GM23338 (cell line): ENCODE measurements at regions not wholly inside any gene's neighbourhood (a gene's known extent, or its start where the extent isn't known, plus 50 kb on each side); places are given as distances from the start of the nearest gene placed in this dataset.

ENCODE experiments used
- ATAC-seq: fragments of 200-7000 bp; cut with Tn5 transposase; 3 replicates; pipeline ENCODE4 v1.9.1; 2020
- DNase-seq: peaks from one replicate; pipeline ENCODE4 v3.0.0-alpha.2; 2015; ENCODE audit warnings: low spot score
- H2AFZ ChIP-seq: fragments of 200-600 bp; sonication (generic); 2 replicates; pipeline ENCODE4 v1.8.0; 2016; ENCODE audit warnings: antibody characterized with exemption, mild to moderate bottlenecking, moderate library complexity
- H3F3A ChIP-seq: fragments of 200-600 bp; sonication (generic); replicated peaks from 2 replicates; pipeline ENCODE4 v1.8.0; 2017; ENCODE audit warnings: antibody characterized with exemption, mixed run types, low read depth
- H3K27ac ChIP-seq: fragments of 200-600 bp; sonication (generic); 2 replicates; pipeline ENCODE4 v1.6.1; 2016; ENCODE audit warnings: low read depth
- H3K27me3 ChIP-seq: fragments of 200-600 bp; sonication (generic); 2 replicates; pipeline ENCODE4 v1.8.0; 2016; ENCODE audit warnings: mild to moderate bottlenecking, mixed run types, moderate library complexity; ENCODE audit not compliant: insufficient read depth
- H3K36me3 ChIP-seq: fragments of 200-600 bp; sonication (generic); 2 replicates; pipeline ENCODE4 v1.8.0; 2016; ENCODE audit warnings: mild to moderate bottlenecking; ENCODE audit not compliant: insufficient read depth
- H3K4me1 ChIP-seq: fragments of 200-600 bp; sonication (generic); 2 replicates; pipeline ENCODE4 v1.8.0; 2016; ENCODE audit warnings: mild to moderate bottlenecking, moderate library complexity; ENCODE audit not compliant: insufficient read depth
- H3K4me2 ChIP-seq: fragments of 200-600 bp; sonication (generic); 2 replicates; pipeline ENCODE4 v1.7.1; 2017; ENCODE audit warnings: mixed run types
- H3K4me3 ChIP-seq: fragments of 200-600 bp; sonication (generic); 2 replicates; pipeline ENCODE4 v1.6.1; 2016; ENCODE audit warnings: mixed run types
- H3K79me2 ChIP-seq: fragments of 200-600 bp; sonication (generic); replicated peaks from 2 replicates; pipeline ENCODE4 v1.8.0; 2017; ENCODE audit warnings: mild to moderate bottlenecking; ENCODE audit not compliant: insufficient read depth
- H3K9me2 ChIP-seq: fragments of 200-600 bp; sonication (generic); 2 replicates; pipeline ENCODE4 v1.8.0; 2017; ENCODE audit not compliant: insufficient read depth
- H4K20me1 ChIP-seq: fragments of 200-600 bp; sonication (generic); replicated peaks from 2 replicates; pipeline ENCODE4 v1.8.0; 2017; ENCODE audit warnings: mild to moderate bottlenecking; ENCODE audit not compliant: insufficient read depth
- H3K27ac Mint-ChIP-seq: 2 replicates; pipeline ENCODE4 v1.8.0; 2020; ENCODE audit warnings: inconsistent platforms, mild to moderate bottlenecking, moderate library complexity, mixed read lengths
- H3K27me3 Mint-ChIP-seq: 3 replicates; pipeline ENCODE4 v1.8.0; 2022; ENCODE audit warnings: low read depth, mild to moderate bottlenecking, moderate library complexity, mixed read lengths, inconsistent platforms; ENCODE audit not compliant: insufficient read depth, poor library complexity
- H3K36me3 Mint-ChIP-seq: 3 replicates; pipeline ENCODE4 v1.8.0; 2021; ENCODE audit warnings: low read depth, mild to moderate bottlenecking, inconsistent platforms, moderate library complexity, mixed read lengths
- H3K4me1 Mint-ChIP-seq: 3 replicates; pipeline ENCODE4 v1.8.0; 2020; ENCODE audit warnings: mild to moderate bottlenecking, inconsistent platforms, mixed read lengths
- H3K4me3 Mint-ChIP-seq: 3 replicates; pipeline ENCODE4 v1.8.0; 2021; ENCODE audit warnings: moderate library complexity, mild to moderate bottlenecking, inconsistent platforms, mixed read lengths
- H3K9me3 Mint-ChIP-seq: 3 replicates; pipeline ENCODE4 v1.8.0; 2020; ENCODE audit warnings: moderate library complexity, mild to moderate bottlenecking, inconsistent platforms, mixed read lengths
- CREB1 ChIP-seq: fragments of 250-450 bp; sonication (Bioruptor Pico); IDR thresholded peaks from 2 replicates; pipeline ENCODE4 v1.5.0; 2020; ENCODE audit warnings: low read depth, mild to moderate bottlenecking, moderate library complexity
- EZH2 ChIP-seq: fragments of 200-600 bp; sonication (generic); IDR thresholded peaks from one replicate; pipeline ENCODE4 v1.8.0; 2017; ENCODE audit warnings: antibody characterized with exemption, mild to moderate bottlenecking, low read depth; ENCODE audit not compliant: unreplicated experiment
- EZH2phosphoT487 ChIP-seq: fragments of 200-600 bp; sonication (generic); IDR thresholded peaks from one replicate; pipeline ENCODE4 v1.8.1; 2018; ENCODE audit warnings: antibody characterized with exemption; ENCODE audit not compliant: unreplicated experiment
- JUNB ChIP-seq: IDR thresholded peaks from one replicate; pipeline ENCODE4 v1.6.1; 2016; ENCODE audit warnings: antibody characterized with exemption; ENCODE audit not compliant: unreplicated experiment
- NANOG ChIP-seq: IDR thresholded peaks from 2 replicates; pipeline ENCODE4 v1.6.1; 2016; ENCODE audit warnings: antibody characterized with exemption, borderline replicate concordance
- POLR2AphosphoS5 ChIP-seq: IDR thresholded peaks from 2 replicates; pipeline ENCODE4 v1.6.1; 2016; ENCODE audit warnings: antibody characterized with exemption, low read depth
- STAT1 ChIP-seq: IDR thresholded peaks from one replicate; pipeline ENCODE4 v1.6.1; 2016; ENCODE audit warnings: antibody characterized with exemption; ENCODE audit not compliant: unreplicated experiment
- ZNF114 ChIP-seq: fragments of 250-450 bp; sonication (Bioruptor Pico); IDR thresholded peaks from 2 replicates; pipeline ENCODE4 v1.5.0; 2020; ENCODE audit warnings: mild to moderate bottlenecking, moderate library complexity
- ZNF331 ChIP-seq: fragments of 250-450 bp; sonication (Bioruptor Pico); IDR thresholded peaks from 2 replicates; pipeline ENCODE4 v1.5.0; 2020; ENCODE audit warnings: low read depth, mild to moderate bottlenecking, moderate library complexity
- TF ChIP-seq, protein P1 (sequence below): IDR thresholded peaks from one replicate; pipeline ENCODE4 v1.6.1; 2018; ENCODE audit warnings: antibody characterized with exemption; ENCODE audit not compliant: unreplicated experiment
- TF ChIP-seq, protein P2 (sequence below), 2 experiments: fragments of 200-600 bp in 1 of 2; sonication (generic) in 1 of 2; conservative IDR thresholded peaks; 2 replicates each; pipeline versions ENCODE4 v1.5.1 to v1.6.1; 2016 to 2017; ENCODE audit warnings: antibody characterized with exemption in 2 of 2, low read depth in 2 of 2, mild to moderate bottlenecking in 2 of 2, moderate library complexity in 1 of 2
- TF ChIP-seq, protein P3 (sequence below): IDR thresholded peaks from 2 replicates; pipeline ENCODE4 v1.6.1; 2016; ENCODE audit warnings: antibody characterized with exemption
- TF ChIP-seq, protein P4 (sequence below): fragments of 250-450 bp; sonication (Bioruptor Pico); IDR thresholded peaks from 2 replicates; pipeline ENCODE4 v1.5.0; 2020; ENCODE audit warnings: mild to moderate bottlenecking, moderate library complexity

DNA sequence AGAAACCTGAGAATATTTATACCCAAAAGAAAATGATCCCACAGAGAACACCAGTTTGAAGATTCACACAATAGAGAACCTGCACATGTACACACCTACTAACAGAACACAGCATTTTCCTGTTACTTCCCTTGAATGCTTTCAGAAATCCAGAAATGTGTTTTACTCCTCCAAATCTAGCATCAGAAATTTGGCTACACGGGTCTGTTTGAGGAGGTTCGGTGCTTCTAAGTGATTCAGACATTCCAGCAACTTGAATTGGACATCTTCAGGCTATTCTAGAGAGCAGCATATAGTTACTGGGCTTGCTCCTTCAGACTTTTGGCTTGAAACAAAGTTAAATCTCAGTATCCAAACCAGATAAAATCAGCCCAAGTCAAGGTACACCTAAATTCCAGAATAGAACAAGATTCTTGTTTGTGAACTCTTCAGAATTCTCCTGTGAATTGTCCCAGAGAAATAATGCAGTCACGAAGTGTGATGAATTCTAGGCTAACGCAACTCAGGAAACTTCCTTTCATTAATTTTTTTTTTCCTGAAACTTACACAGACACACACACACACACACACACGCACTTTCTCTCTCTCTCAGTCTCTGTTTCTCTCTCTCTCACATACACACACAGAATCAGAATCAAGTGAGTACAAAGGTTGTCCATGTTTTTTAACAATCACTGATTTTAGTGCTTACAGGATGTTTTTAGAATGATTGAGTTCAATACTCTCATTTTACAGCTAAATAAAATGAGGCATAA lies 278.4 kb upstream of the SNX7 start:
- no peak overlapping the region for H3K4me2 ChIP-seq
- H3K9me3 Mint-ChIP-seq: no peaks in the 10 kb centered on the region
- H3K9me2 ChIP-seq: no peaks in the 10 kb centered on the region
- no peak overlapping the region for H3K4me3 ChIP-seq
- H2AFZ ChIP-seq: no peak overlapping the region
- no peak for TF ChIP-seq EZH2phosphoT487
- TF ChIP-seq, protein P1, sequence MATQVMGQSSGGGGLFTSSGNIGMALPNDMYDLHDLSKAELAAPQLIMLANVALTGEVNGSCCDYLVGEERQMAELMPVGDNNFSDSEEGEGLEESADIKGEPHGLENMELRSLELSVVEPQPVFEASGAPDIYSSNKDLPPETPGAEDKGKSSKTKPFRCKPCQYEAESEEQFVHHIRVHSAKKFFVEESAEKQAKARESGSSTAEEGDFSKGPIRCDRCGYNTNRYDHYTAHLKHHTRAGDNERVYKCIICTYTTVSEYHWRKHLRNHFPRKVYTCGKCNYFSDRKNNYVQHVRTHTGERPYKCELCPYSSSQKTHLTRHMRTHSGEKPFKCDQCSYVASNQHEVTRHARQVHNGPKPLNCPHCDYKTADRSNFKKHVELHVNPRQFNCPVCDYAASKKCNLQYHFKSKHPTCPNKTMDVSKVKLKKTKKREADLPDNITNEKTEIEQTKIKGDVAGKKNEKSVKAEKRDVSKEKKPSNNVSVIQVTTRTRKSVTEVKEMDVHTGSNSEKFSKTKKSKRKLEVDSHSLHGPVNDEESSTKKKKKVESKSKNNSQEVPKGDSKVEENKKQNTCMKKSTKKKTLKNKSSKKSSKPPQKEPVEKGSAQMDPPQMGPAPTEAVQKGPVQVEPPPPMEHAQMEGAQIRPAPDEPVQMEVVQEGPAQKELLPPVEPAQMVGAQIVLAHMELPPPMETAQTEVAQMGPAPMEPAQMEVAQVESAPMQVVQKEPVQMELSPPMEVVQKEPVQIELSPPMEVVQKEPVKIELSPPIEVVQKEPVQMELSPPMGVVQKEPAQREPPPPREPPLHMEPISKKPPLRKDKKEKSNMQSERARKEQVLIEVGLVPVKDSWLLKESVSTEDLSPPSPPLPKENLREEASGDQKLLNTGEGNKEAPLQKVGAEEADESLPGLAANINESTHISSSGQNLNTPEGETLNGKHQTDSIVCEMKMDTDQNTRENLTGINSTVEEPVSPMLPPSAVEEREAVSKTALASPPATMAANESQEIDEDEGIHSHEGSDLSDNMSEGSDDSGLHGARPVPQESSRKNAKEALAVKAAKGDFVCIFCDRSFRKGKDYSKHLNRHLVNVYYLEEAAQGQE: no peak
- TF ChIP-seq ZNF114 (CRISPR knock-in tag): no peak
- no peak for TF ChIP-seq STAT1
- TF ChIP-seq ZNF331 (CRISPR knock-in tag): no peak
- TF ChIP-seq, protein P2, sequence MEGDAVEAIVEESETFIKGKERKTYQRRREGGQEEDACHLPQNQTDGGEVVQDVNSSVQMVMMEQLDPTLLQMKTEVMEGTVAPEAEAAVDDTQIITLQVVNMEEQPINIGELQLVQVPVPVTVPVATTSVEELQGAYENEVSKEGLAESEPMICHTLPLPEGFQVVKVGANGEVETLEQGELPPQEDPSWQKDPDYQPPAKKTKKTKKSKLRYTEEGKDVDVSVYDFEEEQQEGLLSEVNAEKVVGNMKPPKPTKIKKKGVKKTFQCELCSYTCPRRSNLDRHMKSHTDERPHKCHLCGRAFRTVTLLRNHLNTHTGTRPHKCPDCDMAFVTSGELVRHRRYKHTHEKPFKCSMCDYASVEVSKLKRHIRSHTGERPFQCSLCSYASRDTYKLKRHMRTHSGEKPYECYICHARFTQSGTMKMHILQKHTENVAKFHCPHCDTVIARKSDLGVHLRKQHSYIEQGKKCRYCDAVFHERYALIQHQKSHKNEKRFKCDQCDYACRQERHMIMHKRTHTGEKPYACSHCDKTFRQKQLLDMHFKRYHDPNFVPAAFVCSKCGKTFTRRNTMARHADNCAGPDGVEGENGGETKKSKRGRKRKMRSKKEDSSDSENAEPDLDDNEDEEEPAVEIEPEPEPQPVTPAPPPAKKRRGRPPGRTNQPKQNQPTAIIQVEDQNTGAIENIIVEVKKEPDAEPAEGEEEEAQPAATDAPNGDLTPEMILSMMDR (conservative IDR thresholded peaks at IDR 0.05; ENCODE audit: low read depth in 2 of 2): no peak
- TF ChIP-seq, protein P3, sequence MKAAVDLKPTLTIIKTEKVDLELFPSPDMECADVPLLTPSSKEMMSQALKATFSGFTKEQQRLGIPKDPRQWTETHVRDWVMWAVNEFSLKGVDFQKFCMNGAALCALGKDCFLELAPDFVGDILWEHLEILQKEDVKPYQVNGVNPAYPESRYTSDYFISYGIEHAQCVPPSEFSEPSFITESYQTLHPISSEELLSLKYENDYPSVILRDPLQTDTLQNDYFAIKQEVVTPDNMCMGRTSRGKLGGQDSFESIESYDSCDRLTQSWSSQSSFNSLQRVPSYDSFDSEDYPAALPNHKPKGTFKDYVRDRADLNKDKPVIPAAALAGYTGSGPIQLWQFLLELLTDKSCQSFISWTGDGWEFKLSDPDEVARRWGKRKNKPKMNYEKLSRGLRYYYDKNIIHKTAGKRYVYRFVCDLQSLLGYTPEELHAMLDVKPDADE: no peak
- TF ChIP-seq CREB1 (CRISPR knock-in tag): no peak
- no peak for TF ChIP-seq EZH2
- TF ChIP-seq NANOG: no peak
- TF ChIP-seq, protein P4, sequence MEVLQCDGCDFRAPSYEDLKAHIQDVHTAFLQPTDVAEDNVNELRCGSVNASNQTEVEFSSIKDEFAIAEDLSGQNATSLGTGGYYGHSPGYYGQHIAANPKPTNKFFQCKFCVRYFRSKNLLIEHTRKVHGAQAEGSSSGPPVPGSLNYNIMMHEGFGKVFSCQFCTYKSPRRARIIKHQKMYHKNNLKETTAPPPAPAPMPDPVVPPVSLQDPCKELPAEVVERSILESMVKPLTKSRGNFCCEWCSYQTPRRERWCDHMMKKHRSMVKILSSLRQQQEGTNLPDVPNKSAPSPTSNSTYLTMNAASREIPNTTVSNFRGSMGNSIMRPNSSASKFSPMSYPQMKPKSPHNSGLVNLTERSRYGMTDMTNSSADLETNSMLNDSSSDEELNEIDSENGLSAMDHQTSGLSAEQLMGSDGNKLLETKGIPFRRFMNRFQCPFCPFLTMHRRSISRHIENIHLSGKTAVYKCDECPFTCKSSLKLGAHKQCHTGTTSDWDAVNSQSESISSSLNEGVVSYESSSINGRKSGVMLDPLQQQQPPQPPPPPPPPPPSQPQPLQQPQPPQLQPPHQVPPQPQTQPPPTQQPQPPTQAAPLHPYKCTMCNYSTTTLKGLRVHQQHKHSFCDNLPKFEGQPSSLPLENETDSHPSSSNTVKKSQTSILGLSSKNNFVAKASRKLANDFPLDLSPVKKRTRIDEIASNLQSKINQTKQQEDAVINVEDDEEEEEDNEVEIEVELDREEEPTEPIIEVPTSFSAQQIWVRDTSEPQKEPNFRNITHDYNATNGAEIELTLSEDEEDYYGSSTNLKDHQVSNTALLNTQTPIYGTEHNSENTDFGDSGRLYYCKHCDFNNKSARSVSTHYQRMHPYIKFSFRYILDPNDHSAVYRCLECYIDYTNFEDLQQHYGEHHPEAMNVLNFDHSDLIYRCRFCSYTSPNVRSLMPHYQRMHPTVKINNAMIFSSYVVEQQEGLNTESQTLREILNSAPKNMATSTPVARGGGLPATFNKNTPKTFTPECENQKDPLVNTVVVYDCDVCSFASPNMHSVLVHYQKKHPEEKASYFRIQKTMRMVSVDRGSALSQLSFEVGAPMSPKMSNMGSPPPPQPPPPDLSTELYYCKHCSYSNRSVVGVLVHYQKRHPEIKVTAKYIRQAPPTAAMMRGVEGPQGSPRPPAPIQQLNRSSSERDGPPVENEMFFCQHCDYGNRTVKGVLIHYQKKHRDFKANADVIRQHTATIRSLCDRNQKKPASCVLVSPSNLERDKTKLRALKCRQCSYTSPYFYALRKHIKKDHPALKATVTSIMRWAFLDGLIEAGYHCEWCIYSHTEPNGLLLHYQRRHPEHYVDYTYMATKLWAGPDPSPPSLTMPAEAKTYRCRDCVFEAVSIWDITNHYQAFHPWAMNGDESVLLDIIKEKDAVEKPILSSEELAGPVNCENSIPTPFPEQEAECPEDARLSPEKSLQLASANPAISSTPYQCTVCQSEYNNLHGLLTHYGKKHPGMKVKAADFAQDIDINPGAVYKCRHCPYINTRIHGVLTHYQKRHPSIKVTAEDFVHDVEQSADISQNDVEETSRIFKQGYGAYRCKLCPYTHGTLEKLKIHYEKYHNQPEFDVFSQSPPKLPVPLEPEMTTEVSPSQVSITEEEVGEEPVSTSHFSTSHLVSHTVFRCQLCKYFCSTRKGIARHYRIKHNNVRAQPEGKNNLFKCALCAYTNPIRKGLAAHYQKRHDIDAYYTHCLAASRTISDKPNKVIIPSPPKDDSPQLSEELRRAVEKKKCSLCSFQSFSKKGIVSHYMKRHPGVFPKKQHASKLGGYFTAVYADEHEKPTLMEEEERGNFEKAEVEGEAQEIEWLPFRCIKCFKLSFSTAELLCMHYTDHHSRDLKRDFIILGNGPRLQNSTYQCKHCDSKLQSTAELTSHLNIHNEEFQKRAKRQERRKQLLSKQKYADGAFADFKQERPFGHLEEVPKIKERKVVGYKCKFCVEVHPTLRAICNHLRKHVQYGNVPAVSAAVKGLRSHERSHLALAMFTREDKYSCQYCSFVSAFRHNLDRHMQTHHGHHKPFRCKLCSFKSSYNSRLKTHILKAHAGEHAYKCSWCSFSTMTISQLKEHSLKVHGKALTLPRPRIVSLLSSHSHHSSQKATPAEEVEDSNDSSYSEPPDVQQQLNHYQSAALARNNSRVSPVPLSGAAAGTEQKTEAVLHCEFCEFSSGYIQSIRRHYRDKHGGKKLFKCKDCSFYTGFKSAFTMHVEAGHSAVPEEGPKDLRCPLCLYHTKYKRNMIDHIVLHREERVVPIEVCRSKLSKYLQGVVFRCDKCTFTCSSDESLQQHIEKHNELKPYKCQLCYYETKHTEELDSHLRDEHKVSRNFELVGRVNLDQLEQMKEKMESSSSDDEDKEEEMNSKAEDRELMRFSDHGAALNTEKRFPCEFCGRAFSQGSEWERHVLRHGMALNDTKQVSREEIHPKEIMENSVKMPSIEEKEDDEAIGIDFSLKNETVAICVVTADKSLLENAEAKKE (CRISPR knock-in tag): no peak
- TF ChIP-seq POLR2AphosphoS5: no peak
- TF ChIP-seq JUNB: no peak
- no peaks in the 10 kb centered on the region for H3K4me1 ChIP-seq
- H3K79me2 ChIP-seq: no peaks in the 10 kb centered on the region
- no peaks in the 10 kb centered on the region for H3K36me3 Mint-ChIP-seq
- no peak overlapping the region for H3K27ac ChIP-seq
- peaks cover 4% of the 10 kb centered on the region; the same call in 1 of the 3 replicates for H3K4me1 Mint-ChIP-seq
- no peaks in the 10 kb centered on the region for H3K36me3 ChIP-seq
- ATAC-seq: no peak
- no peak for DNase-seq
- no peaks in the 10 kb centered on the region for H3F3A ChIP-seq
- H3K27me3 ChIP-seq: no peaks in the 10 kb centered on the region
- no peaks in the 10 kb centered on the region for H4K20me1 ChIP-seq
- no peak overlapping the region for H3K27ac Mint-ChIP-seq
- H3K4me3 Mint-ChIP-seq: no peak overlapping the region
- no peaks in the 10 kb centered on the region for H3K27me3 Mint-ChIP-seq
